NT2/D1 (cell line): ENCODE measurements at regions not wholly inside any gene's neighbourhood (a gene's known extent, or its start where the extent isn't known, plus 50 kb on each side); places are given as distances from the start of the nearest gene placed in this dataset.
"Not testable (repeated sequence)": the region's sequence is repeated elsewhere in the genome, so short reads cannot be mapped to it uniquely, and the experiment has no call there.

Experiments
- SUZ12 ChIP-seq: IDR thresholded peaks from 2 replicates; pipeline ENCODE4 v1.6.1; 2011; ENCODE audit not compliant: insufficient read length, insufficient read depth; ENCODE audit errors: extremely low read depth
- YY1 ChIP-seq: IDR thresholded peaks from 2 replicates; pipeline ENCODE4 v1.6.1; 2011; ENCODE audit not compliant: insufficient read length, insufficient read depth
- ZNF274 ChIP-seq: IDR thresholded peaks from 2 replicates; pipeline ENCODE4 v1.6.1; 2011; ENCODE audit warnings: mild to moderate bottlenecking, low read depth, low read length

DNA sequence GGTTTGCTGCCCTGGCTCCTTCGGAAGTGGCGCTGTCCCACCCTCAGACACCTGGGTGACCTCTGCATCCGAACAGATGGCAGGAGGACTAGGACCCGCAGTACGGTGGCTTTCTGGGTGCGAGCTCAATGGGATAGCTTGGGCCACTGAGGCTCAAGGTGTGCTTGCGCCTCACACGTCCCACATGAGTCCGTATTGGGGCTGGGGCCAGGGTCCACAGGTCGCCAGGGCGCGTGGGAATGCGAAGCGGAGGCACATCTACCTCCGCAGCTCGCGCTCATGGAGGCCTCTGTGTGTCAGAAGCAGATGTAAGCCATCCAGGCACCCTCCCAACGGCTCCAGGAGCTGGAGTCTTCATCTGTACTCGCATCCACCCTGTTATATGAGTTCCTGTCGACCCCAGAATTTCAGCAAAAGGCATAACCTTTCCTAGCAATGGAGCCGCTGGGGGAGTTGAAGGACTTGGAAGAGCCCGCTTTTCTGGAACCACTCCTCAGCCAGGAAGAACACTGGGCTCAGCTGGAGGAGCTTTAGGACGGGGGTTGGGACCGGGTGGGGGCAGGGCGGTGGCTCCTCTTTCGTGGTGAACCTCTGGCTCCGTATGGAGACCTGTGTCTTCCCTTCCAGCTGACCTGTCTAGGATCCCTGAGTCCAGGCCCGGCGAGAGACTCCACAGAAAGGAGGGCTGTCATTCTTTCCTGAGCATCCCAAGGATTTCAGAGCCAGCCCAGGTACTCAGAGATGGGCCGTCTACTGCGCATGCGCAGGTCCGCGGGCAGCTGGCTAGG is 1932.8 kb upstream of the DEFB115 start:
- not testable (repeated sequence) for TF ChIP-seq YY1, ZNF274, SUZ12
